OCI-LY1 (cell line): ENCODE measurements at regions not wholly inside any gene's neighbourhood (a gene's known extent, or its start where the extent isn't known, plus 50 kb on each side); places are given as distances from the start of the nearest gene placed in this dataset.

Experiments used
- EZH2 ChIP-seq: fragments of 200-600 bp; sonication (generic), shearing (Covaris generic); IDR thresholded peaks from 2 replicates; pipeline ENCODE4 v1.8.0; 2017; ENCODE audit warnings: borderline replicate concordance, mixed run types, mild to moderate bottlenecking, antibody characterized with exemption, low read length, moderate library complexity, mixed read lengths
- TF ChIP-seq, protein P1 (sequence below): fragments of 200-600 bp; sonication (generic), shearing (Covaris generic); IDR thresholded peaks from 2 replicates; pipeline ENCODE4 v1.5.1; 2017; ENCODE audit warnings: mild to moderate bottlenecking, antibody characterized with exemption, low read length, moderate library complexity, mixed read lengths

DNA sequence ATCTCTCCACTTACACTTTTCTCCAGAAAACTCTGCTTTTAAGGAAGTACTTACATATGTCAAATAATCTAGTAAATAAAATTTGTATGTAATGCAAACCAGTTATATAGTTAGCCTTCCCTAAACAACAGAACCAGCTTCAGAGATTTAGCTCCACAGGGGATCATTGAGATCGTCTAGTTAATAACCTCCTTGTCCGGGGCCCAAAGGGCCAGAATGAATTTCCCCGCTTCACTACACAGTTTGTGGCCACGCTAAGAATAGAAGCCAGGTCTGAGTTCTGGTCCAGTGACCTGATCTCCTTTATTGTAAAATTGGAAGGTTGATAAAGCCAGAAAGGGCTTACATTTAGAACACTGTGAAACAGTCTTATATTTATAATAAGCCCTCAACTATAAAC is 245.2 kb downstream of the TPBG start:
- TF ChIP-seq, protein P1, sequence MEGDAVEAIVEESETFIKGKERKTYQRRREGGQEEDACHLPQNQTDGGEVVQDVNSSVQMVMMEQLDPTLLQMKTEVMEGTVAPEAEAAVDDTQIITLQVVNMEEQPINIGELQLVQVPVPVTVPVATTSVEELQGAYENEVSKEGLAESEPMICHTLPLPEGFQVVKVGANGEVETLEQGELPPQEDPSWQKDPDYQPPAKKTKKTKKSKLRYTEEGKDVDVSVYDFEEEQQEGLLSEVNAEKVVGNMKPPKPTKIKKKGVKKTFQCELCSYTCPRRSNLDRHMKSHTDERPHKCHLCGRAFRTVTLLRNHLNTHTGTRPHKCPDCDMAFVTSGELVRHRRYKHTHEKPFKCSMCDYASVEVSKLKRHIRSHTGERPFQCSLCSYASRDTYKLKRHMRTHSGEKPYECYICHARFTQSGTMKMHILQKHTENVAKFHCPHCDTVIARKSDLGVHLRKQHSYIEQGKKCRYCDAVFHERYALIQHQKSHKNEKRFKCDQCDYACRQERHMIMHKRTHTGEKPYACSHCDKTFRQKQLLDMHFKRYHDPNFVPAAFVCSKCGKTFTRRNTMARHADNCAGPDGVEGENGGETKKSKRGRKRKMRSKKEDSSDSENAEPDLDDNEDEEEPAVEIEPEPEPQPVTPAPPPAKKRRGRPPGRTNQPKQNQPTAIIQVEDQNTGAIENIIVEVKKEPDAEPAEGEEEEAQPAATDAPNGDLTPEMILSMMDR = no peak
- no peak for TF ChIP-seq EZH2
